K562 (cell line): ENCODE measurements at regions not wholly inside any gene's neighbourhood (a gene's known extent, or its start where the extent isn't known, plus 50 kb on each side); places are given as distances from the start of the nearest gene placed in this dataset.

ENCODE experiments used
- ATAC-seq: fragments of 200-7000 bp; cut with Tn5 transposase; 3 replicates; pipeline ENCODE4 v1.9.1; 2020; ENCODE audit warnings: moderate library complexity
- BruUV-seq: library from RNA; stranded (reverse); fragments of 400-500 nt; replicated peaks from 2 replicates; lab custom pipeline; 2021; lab: Mats Ljungman, UMichigan
- CTCF ChIA-PET: fragments of 300-600 bp; formaldehyde crosslinking; extraction: SDS; loops from one replicate; lab custom pipeline; 2021; ENCODE audit warnings: low intra/inter-chr PET ratio; lab: Yijun Ruan, JAX
- POLR2A ChIA-PET: fragments of 300-600, 350-650 bp; sonication (Branson Sonifier 250); formaldehyde crosslinking; extraction: SDS; loops from one replicate; lab custom pipeline; 2021; ENCODE audit warnings: antibody characterized with exemption, inconsistent platforms; lab: Yijun Ruan, JAX
- DNase-seq, 4 experiments: peaks; one replicate each; pipeline versions ENCODE4 v3.0.0 to v3.0.0-alpha.2; 2011 to 2018; ENCODE audit warnings: low spot score in 3 of 4, mixed read lengths in 3 of 4; ENCODE audit errors: extremely low read depth in 1 of 4
- FAIRE-seq: peaks from 2 replicates; lab custom pipeline; 2011; peaks lifted over from hg19 to GRCh38; lab: Jason Lieb, UNC
- H2AFZ ChIP-seq: 2 replicates; pipeline ENCODE4 v1.6.0; 2011; ENCODE audit warnings: low read depth, low read length, control low read depth, inconsistent platforms
- H3K27ac ChIP-seq: fragments of 200-600 bp; 3 replicates; pipeline ENCODE4 v1.8.0; 2011; ENCODE audit warnings: low read depth, mild to moderate bottlenecking, control low read depth, inconsistent platforms, low read length, moderate library complexity, mixed read lengths; ENCODE audit errors: extremely low read depth
- H3K27me3 ChIP-seq, 2 experiments: fragments of 300-600 bp in 1 of 2; 2 replicates in 1 of 2; 3 replicates in 1 of 2; pipeline versions ENCODE4 v1.6.0 to v1.8.0; 2011; ENCODE audit warnings: inconsistent platforms in 2 of 2, low read length in 2 of 2, mild to moderate bottlenecking in 1 of 2, mixed read lengths in 1 of 2, moderate library complexity in 1 of 2; ENCODE audit not compliant: control insufficient read depth in 2 of 2, insufficient read depth in 2 of 2
- H3K36me3 ChIP-seq: fragments of 300-600 bp; 3 replicates; pipeline ENCODE4 v1.8.0; 2011; ENCODE audit warnings: mild to moderate bottlenecking, low read length, inconsistent platforms; ENCODE audit not compliant: control insufficient read depth, insufficient read depth
- H3K4me1 ChIP-seq, 2 experiments: fragments of 200-600 bp in 1 of 2; replicated peaks in 1 of 2; 2 replicates in 1 of 2; 3 replicates in 1 of 2; pipeline versions ENCODE4 v1.5.1 to v1.8.0; 2011; ENCODE audit warnings: inconsistent platforms in 2 of 2, low read length in 2 of 2, mild to moderate bottlenecking in 1 of 2, mixed read lengths in 1 of 2, moderate library complexity in 1 of 2; ENCODE audit not compliant: control insufficient read depth in 2 of 2, insufficient read depth in 2 of 2
- H3K4me2 ChIP-seq: 2 replicates; pipeline ENCODE4 v1.6.1; 2011; ENCODE audit warnings: low read length, control low read depth, inconsistent platforms, mixed read lengths; ENCODE audit not compliant: insufficient read depth
- H3K4me3 ChIP-seq: fragments of 200-600 bp; sonication (generic), shearing (Covaris generic); 2 replicates; pipeline ENCODE4 v1.5.1; 2016; ENCODE audit warnings: control low read depth, inconsistent platforms
- H3K79me2 ChIP-seq: fragments of 200-600 bp; 3 replicates; pipeline ENCODE4 v1.8.0; 2011; ENCODE audit warnings: low read length, inconsistent platforms; ENCODE audit not compliant: control insufficient read depth, insufficient read depth
- H3K9ac ChIP-seq, 2 experiments: 2 replicates each; pipeline versions ENCODE4 v1.6.0 to v1.6.1; 2011; ENCODE audit warnings: low read depth in 2 of 2, low read length in 2 of 2, control low read depth in 1 of 2, inconsistent platforms in 1 of 2, mild to moderate bottlenecking in 1 of 2, mixed read lengths in 1 of 2; ENCODE audit not compliant: insufficient read depth in 1 of 2
- H3K9me1 ChIP-seq: one replicate; pipeline ENCODE4 v1.6.0; 2011; ENCODE audit warnings: inconsistent platforms, mild to moderate bottlenecking, low read length, moderate library complexity; ENCODE audit not compliant: control insufficient read depth, insufficient read depth
- H3K9me3 ChIP-seq: replicated peaks from 2 replicates; pipeline ENCODE4 v1.5.1; 2011; ENCODE audit warnings: low read depth, low read length, inconsistent platforms; ENCODE audit not compliant: control insufficient read depth, insufficient read depth
- H4K20me1 ChIP-seq: replicated peaks from 2 replicates; pipeline ENCODE4 v1.6.1; 2011; ENCODE audit warnings: low read length, inconsistent platforms, mixed read lengths; ENCODE audit not compliant: control insufficient read depth, insufficient read depth
- ATF7 ChIP-seq: fragments of 450-650 bp; IDR thresholded peaks from 2 replicates; pipeline ENCODE4 v1.7.1; 2014; ENCODE audit warnings: mild to moderate bottlenecking, moderate library complexity
- CHD1 ChIP-seq: fragments of 200-600 bp; sonication (generic); IDR thresholded peaks from one replicate; pipeline ENCODE4 v1.6.1; 2012; ENCODE audit warnings: mild to moderate bottlenecking, moderate library complexity, low read length, inconsistent platforms
- DACH1 ChIP-seq: fragments of 450-650 bp; IDR thresholded peaks from 2 replicates; pipeline ENCODE4 v1.6.1; 2018; ENCODE audit not compliant: partially characterized antibody
- DDX20 ChIP-seq: fragments of 450-650 bp; IDR thresholded peaks from 2 replicates; pipeline ENCODE4 v1.6.1; 2016; ENCODE audit warnings: missing genetic modification characterization, low read depth, mild to moderate bottlenecking, missing compliant biosample characterization, moderate library complexity
- ESRRB ChIP-seq: fragments of 250-450 bp; sonication (Bioruptor Pico); IDR thresholded peaks from 2 replicates; pipeline ENCODE4 v1.5.0; 2020; ENCODE audit warnings: mild to moderate bottlenecking, moderate library complexity, borderline replicate concordance
- FOS ChIP-seq: IDR thresholded peaks from 3 replicates; pipeline ENCODE4 v1.6.1; 2011; ENCODE audit not compliant: insufficient read length; ENCODE audit errors: extremely low read depth
- HOXB6 ChIP-seq: fragments of 250-450 bp; sonication (Bioruptor Pico); IDR thresholded peaks from 2 replicates; pipeline ENCODE4 v1.5.1; 2022; ENCODE audit warnings: mild to moderate bottlenecking, borderline replicate concordance
- KLF6 ChIP-seq: fragments of 250-450 bp; sonication (Bioruptor Pico); IDR thresholded peaks from 2 replicates; pipeline ENCODE4 v1.4.0; 2020; ENCODE audit warnings: mild to moderate bottlenecking, moderate library complexity, borderline replicate concordance
- MAFF ChIP-seq: IDR thresholded peaks from 2 replicates; pipeline ENCODE4 v1.6.1; 2012; ENCODE audit warnings: low read length, improper control_type of control experiment
- NFE2L1 ChIP-seq: fragments of 450-650 bp; IDR thresholded peaks from 2 replicates; pipeline ENCODE4 v1.6.1; 2016; ENCODE audit warnings: missing genetic modification characterization, low read depth, mild to moderate bottlenecking, missing compliant biosample characterization, moderate library complexity, borderline replicate concordance
- NRF1 ChIP-seq, 2 experiments: fragments of 450-650 bp; IDR thresholded peaks in 1 of 2; conservative IDR thresholded peaks in 1 of 2; 2 replicates each; pipeline ENCODE4 v1.6.1; 2014; ENCODE audit warnings: mild to moderate bottlenecking in 2 of 2
- PCBP2 ChIP-seq: fragments of 200-400 bp; formaldehyde crosslinking; IDR thresholded peaks from 2 replicates; pipeline ENCODE4 v1.6.1; 2018; ENCODE audit warnings: low read length, low read depth, mild to moderate bottlenecking, moderate library complexity; ENCODE audit not compliant: poor library complexity, severe bottlenecking
- PREB ChIP-seq: sonication (generic); formaldehyde crosslinking; IDR thresholded peaks from 2 replicates; pipeline ENCODE4 v1.8.1; 2023; ENCODE audit warnings: mild to moderate bottlenecking, missing genetic modification reagents
- RBM15 ChIP-seq: fragments of 200-400 bp; formaldehyde crosslinking; IDR thresholded peaks from 2 replicates; pipeline ENCODE4 v1.6.1; 2018; ENCODE audit warnings: mild to moderate bottlenecking, low read length, moderate library complexity; ENCODE audit not compliant: insufficient read depth
- RBM39 ChIP-seq: fragments of 200-400 bp; formaldehyde crosslinking; optimal IDR thresholded peaks from 2 replicates; pipeline ENCODE3; 2018; ENCODE audit warnings: low read depth, low read length
- SMARCE1 ChIP-seq: fragments of 450-650 bp; IDR thresholded peaks from 2 replicates; pipeline ENCODE4 v1.7.1; 2016; ENCODE audit warnings: mild to moderate bottlenecking
- ZBTB12 ChIP-seq: fragments of 250-450 bp; sonication (Bioruptor Pico); IDR thresholded peaks from 2 replicates; pipeline ENCODE4 v1.4.0; 2020
- ZNF444 ChIP-seq: fragments of 250-450 bp; sonication (Bioruptor Pico); IDR thresholded peaks from 2 replicates; pipeline ENCODE4 v1.4.0; 2020; ENCODE audit warnings: mild to moderate bottlenecking, moderate library complexity
- ZNF644 ChIP-seq: fragments of 200-800 bp; sonication (Bioruptor generic); IDR thresholded peaks from 2 replicates; pipeline ENCODE4 v1.6.1; 2016; ENCODE audit warnings: low read depth, missing genetic modification characterization, missing compliant biosample characterization
- ZNF77 ChIP-seq: fragments of 250-450 bp; sonication (Bioruptor Pico); IDR thresholded peaks from 2 replicates; pipeline ENCODE4 v1.5.0; 2020
- WGBS: fragments of 100-300 bp; shearing (Covaris generic); methylation state at CpG from one replicate; pipeline ENCODE4 v1.1.6; 2016; ENCODE audit warnings: low coverage, mixed read lengths; ENCODE audit not compliant: insufficient coverage; ENCODE audit errors: missing lambda C conversion rate; 5-methylcytosine and 5-hydroxymethylcytosine counted together
- in situ Hi-C: fragments of 300-500 bp; cut with MboI; formaldehyde crosslinking; loops from 4 replicates; pipeline ENCODE4 v1.15.0; 2018; ENCODE audit warnings: inconsistent platforms, mixed read lengths
- intact Hi-C: fragments of 100-400 bp; cut with micrococcal nuclease; formaldehyde crosslinking; loops from 2 replicates; pipeline ENCODE4 v1.14.2; 2022
- TF ChIP-seq, protein P1 (sequence below): fragments of 450-650 bp; formaldehyde crosslinking; conservative IDR thresholded peaks from 2 replicates; pipeline ENCODE4 v1.4.0; 2022; ENCODE audit warnings: mild to moderate bottlenecking, missing genetic modification characterization

- TF ChIP-seq MAFF = no peak
- no peak for TF ChIP-seq ZNF77
- TF ChIP-seq CHD1 = no peak
- TF ChIP-seq ATF7 = no peak
- no peak for TF ChIP-seq PCBP2
- TF ChIP-seq HOXB6 = no peak
- TF ChIP-seq PREB (CRISPR knock-in tag) = no peak
- no peak for TF ChIP-seq SMARCE1
- TF ChIP-seq ZNF444 (CRISPR knock-in tag) = no peak
Measured at GRCh38 chr2:195461010-195461409, 196.0 kb upstream of the SLC39A10 start (continued).

DNA sequence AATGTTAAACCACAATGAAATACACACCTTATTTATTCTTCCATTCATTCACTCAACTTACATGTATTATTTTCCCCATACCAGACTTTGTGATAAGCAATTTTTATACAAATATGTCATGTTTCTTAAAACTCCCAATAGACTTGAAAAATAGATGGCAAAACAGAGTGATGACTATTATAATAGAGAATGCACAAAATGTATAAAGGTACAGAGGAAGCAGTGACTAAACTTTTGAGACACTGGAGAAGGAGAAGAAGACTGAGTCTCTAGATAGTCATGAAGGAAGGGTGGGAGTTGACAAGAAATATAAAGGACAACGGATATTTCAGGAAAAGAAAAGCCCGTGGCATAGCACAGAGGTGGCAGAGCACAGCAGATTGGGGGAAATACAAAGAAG lies 198.1 kb upstream of the SLC39A10 start:
- ATAC-seq (no peak), FAIRE-seq (no peak), DNase-seq (no peak)
- in situ Hi-C loops (no loop called here), intact Hi-C loops (no loop called here)
- Histone ChIP-seq H3K9me1 (no peaks in the 10 kb centered on the region), H3K27me3 (no peaks in the 10 kb centered on the region), H2AFZ (no peak overlapping the region), H3K9ac (no peak overlapping the region), H3K27ac (no peak overlapping the region), H3K4me2 (no peak overlapping the region), H3K4me1 (no peaks in the 10 kb centered on the region), H3K79me2 (no peaks in the 10 kb centered on the region), H3K36me3 (no peaks in the 10 kb centered on the region), H4K20me1 (no peaks in the 10 kb centered on the region), H3K4me3 (no peak overlapping the region), H3K9me3 (no peaks in the 10 kb centered on the region)
- POLR2A ChIA-PET = no interaction called here
- CTCF ChIA-PET = no interaction called here
- no TSS peak for BruUV-seq
- 50% methylated on average over 1 of the region's 2 CpGs for WGBS
- TF ChIP-seq HOXB6 (no peak), KLF6 (CRISPR knock-in tag) (no peak), ZNF644 (tag) (no peak), DACH1 (no peak), DDX20 (tag) (no peak), ESRRB (no peak), ZBTB12 (CRISPR knock-in tag) (no peak), NRF1 (conservative IDR thresholded peaks at IDR 0.05 in 1 of 2, IDR thresholded peaks at IDR 0.05 in 1 of 2) (no peak), RBM39 (no peak), NFE2L1 (tag) (no peak), RBM15 (no peak), FOS (no peak)
- TF ChIP-seq, protein P1, sequence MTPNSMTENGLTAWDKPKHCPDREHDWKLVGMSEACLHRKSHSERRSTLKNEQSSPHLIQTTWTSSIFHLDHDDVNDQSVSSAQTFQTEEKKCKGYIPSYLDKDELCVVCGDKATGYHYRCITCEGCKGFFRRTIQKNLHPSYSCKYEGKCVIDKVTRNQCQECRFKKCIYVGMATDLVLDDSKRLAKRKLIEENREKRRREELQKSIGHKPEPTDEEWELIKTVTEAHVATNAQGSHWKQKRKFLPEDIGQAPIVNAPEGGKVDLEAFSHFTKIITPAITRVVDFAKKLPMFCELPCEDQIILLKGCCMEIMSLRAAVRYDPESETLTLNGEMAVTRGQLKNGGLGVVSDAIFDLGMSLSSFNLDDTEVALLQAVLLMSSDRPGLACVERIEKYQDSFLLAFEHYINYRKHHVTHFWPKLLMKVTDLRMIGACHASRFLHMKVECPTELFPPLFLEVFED = no peak
